Trophoblast cell (in vitro differentiated cells and primary cell): ENCODE measurements at regions not wholly inside any gene's neighbourhood (a gene's known extent, or its start where the extent isn't known, plus 50 kb on each side); places are given as distances from the start of the nearest gene placed in this dataset.
"Not testable (repeated sequence)": the region's sequence is repeated elsewhere in the genome, so short reads cannot be mapped to it uniquely, and the experiment has no call there.

Experiments used
- DNase-seq, 2 donors: peaks; one replicate each; pipeline ENCODE4 v3.0.0-alpha.2; 2016
- H2AFZ ChIP-seq: 2 replicates; pipeline ENCODE4 v1.6.1; 2013; ENCODE audit warnings: low read length, moderate library complexity, mild to moderate bottlenecking; ENCODE audit not compliant: insufficient read depth, poor library complexity
- H2AK5ac ChIP-seq: 2 replicates; pipeline ENCODE4 v1.6.1; 2013; ENCODE audit warnings: mild to moderate bottlenecking, low read length
- H2BK120ac ChIP-seq: 2 replicates; pipeline ENCODE4 v1.6.1; 2013; ENCODE audit warnings: low read length, mild to moderate bottlenecking, moderate library complexity; ENCODE audit not compliant: insufficient read depth, poor library complexity
- H2BK12ac ChIP-seq: 2 replicates; pipeline ENCODE4 v1.6.1; 2013; ENCODE audit warnings: mild to moderate bottlenecking, low read length, moderate library complexity
- H2BK5ac ChIP-seq: 2 replicates; pipeline ENCODE4 v1.6.1; 2013; ENCODE audit warnings: low read length, low read depth, moderate library complexity, mild to moderate bottlenecking; ENCODE audit not compliant: poor library complexity
- H3K14ac ChIP-seq: 2 replicates; pipeline ENCODE4 v1.6.1; 2013; ENCODE audit warnings: mild to moderate bottlenecking, low read length
- H3K18ac ChIP-seq: 2 replicates; pipeline ENCODE4 v1.6.1; 2013; ENCODE audit warnings: mild to moderate bottlenecking, low read length
- H3K23ac ChIP-seq: 2 replicates; pipeline ENCODE4 v1.6.1; 2013; ENCODE audit warnings: low read length
- H3K27ac ChIP-seq: 2 replicates; pipeline ENCODE4 v1.5.1; 2013; ENCODE audit warnings: low read depth, mild to moderate bottlenecking, inconsistent platforms, low read length, moderate library complexity
- H3K27me3 ChIP-seq: 2 replicates; pipeline ENCODE4 v1.6.1; 2013; ENCODE audit warnings: inconsistent platforms, mild to moderate bottlenecking, low read length, moderate library complexity; ENCODE audit not compliant: insufficient read depth
- H3K36me3 ChIP-seq, 2 experiments: 1 replicate in 1 of 2; 2 replicates in 1 of 2; pipeline ENCODE4 v1.6.1; 2013; ENCODE audit warnings: low read length in 2 of 2, mild to moderate bottlenecking in 2 of 2, moderate library complexity in 1 of 2; ENCODE audit not compliant: insufficient read depth in 2 of 2, control insufficient read depth in 1 of 2
- H3K4ac ChIP-seq: 2 replicates; pipeline ENCODE4 v1.6.1; 2013; ENCODE audit warnings: low read depth, mild to moderate bottlenecking, low read length, moderate library complexity
- H3K4me1 ChIP-seq, 2 experiments: 1 replicate in 1 of 2; 2 replicates in 1 of 2; pipeline ENCODE4 v1.6.1; 2013; ENCODE audit warnings: low read length in 2 of 2, mild to moderate bottlenecking in 2 of 2, moderate library complexity in 1 of 2; ENCODE audit not compliant: insufficient read depth in 2 of 2, control insufficient read depth in 1 of 2
- H3K4me2 ChIP-seq: 2 replicates; pipeline ENCODE4 v1.6.1; 2013; ENCODE audit warnings: inconsistent platforms, mild to moderate bottlenecking, low read length, moderate library complexity
- H3K4me3 ChIP-seq: 2 replicates; pipeline ENCODE4 v1.5.1; 2013; ENCODE audit warnings: mild to moderate bottlenecking, low read depth, low read length, inconsistent platforms
- H3K79me1 ChIP-seq: one replicate; pipeline ENCODE4 v1.6.1; 2013; ENCODE audit warnings: low read length
- H3K79me2 ChIP-seq: 2 replicates; pipeline ENCODE4 v1.6.1; 2013; ENCODE audit warnings: low read length, mild to moderate bottlenecking; ENCODE audit not compliant: control insufficient read depth, insufficient read depth, poor library complexity
- H3K9ac ChIP-seq: 2 replicates; pipeline ENCODE4 v1.6.1; 2013; ENCODE audit warnings: mild to moderate bottlenecking, low read length
- H3K9me3 ChIP-seq: 2 replicates; pipeline ENCODE4 v1.6.1; 2013; ENCODE audit warnings: low read depth, mild to moderate bottlenecking, control low read depth, inconsistent platforms, low read length; ENCODE audit not compliant: insufficient read depth
- H4K12ac ChIP-seq: 2 replicates; pipeline ENCODE4 v1.6.1; 2013; ENCODE audit warnings: low read depth, mild to moderate bottlenecking, low read length, moderate library complexity
- H4K8ac ChIP-seq: 2 replicates; pipeline ENCODE4 v1.6.1; 2013; ENCODE audit warnings: low read depth, mild to moderate bottlenecking, low read length, moderate library complexity
- H4K91ac ChIP-seq: one replicate; pipeline ENCODE4 v1.6.1; 2013; ENCODE audit warnings: low read depth, mild to moderate bottlenecking, low read length, moderate library complexity
- WGBS: extraction: QIAGEN DNeasy Blood & Tissue Kit; methylation state at CpG from one replicate; pipeline ENCODE4 v1.1.7; 2013; ENCODE audit warnings: missing lambda C conversion rate; ENCODE audit not compliant: insufficient read length, insufficient coverage; ENCODE audit errors: extremely low coverage; 5-methylcytosine and 5-hydroxymethylcytosine counted together

DNA sequence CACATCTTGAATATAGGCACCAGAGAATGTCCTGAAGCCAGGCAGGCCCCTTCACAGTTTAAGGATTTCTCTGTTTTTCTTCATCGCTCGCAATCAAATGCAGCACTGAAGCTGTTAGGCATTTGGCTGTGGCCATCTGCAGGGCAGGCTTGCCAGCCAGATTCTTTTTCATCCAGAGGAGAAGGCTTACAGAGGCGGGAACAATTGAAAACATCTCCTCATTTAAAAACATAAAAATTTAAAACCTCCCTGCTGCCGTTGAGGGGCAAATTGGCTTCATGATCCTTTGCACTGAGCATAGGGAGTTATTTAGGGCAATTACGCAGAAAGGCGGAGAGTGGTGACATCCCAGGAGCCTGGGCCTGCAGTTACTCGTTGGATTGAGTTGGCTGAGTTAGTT is 500.0 kb downstream of the TYW1 start:
- H3K9ac ChIP-seq, result no peak overlapping the region
- H2AK5ac ChIP-seq, result no peak overlapping the region
- no peaks in the 10 kb centered on the region for H3K79me2 ChIP-seq
- no peaks in the 10 kb centered on the region for H3K27me3 ChIP-seq
- no peak overlapping the region for H2BK120ac ChIP-seq
- no peak overlapping the region for H4K91ac ChIP-seq
- no peak for DNase-seq
- H3K36me3 ChIP-seq, result no peaks in the 10 kb centered on the region
- no peak overlapping the region for H3K14ac ChIP-seq
- no peak overlapping the region for H3K4me2 ChIP-seq
- no peak overlapping the region for H3K4ac ChIP-seq
- H3K9me3 ChIP-seq, result peaks cover 3% of the 10 kb centered on the region
- H3K18ac ChIP-seq, result no peak overlapping the region
- H2BK5ac ChIP-seq, result no peak overlapping the region
- no CpG with 5 or more reads among the region's 7 CpGs for WGBS
- H2BK12ac ChIP-seq, result no peak overlapping the region
- no peak overlapping the region for H3K27ac ChIP-seq
- no peaks in the 10 kb centered on the region for H3K4me1 ChIP-seq
- no peak overlapping the region for H3K4me3 ChIP-seq
- no peak overlapping the region for H4K12ac ChIP-seq
- no peak overlapping the region for H3K23ac ChIP-seq
- H4K8ac ChIP-seq, result no peak overlapping the region
- no peaks in the 10 kb centered on the region for H3K79me1 ChIP-seq
- no peak overlapping the region for H2AFZ ChIP-seq

DNA sequence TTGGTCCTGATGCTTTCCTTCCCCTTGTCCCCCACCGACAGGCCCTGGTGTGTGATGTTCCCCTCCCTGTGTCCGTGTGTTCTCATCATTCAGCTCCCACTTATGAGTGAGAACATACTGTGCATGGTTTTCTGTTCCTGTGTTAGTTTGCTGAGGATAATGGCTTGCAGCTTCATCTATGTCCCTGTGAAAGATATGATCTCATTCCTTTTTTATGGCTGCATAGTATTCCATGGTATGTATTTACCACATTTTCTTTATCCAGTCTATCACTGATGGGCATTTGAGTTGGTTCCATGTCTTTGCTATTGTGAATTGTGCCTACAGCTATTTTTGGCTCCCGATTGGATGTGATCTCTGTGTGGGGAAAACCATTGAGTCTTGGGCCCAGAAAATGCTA is 501.3 kb downstream of the TYW1 start:
- not testable (repeated sequence) for H2BK120ac ChIP-seq, H2BK12ac ChIP-seq, H3K9me3 ChIP-seq, H2AK5ac ChIP-seq, H3K18ac ChIP-seq, DNase-seq, H3K4me2 ChIP-seq, H3K27me3 ChIP-seq, H3K23ac ChIP-seq, H3K79me1 ChIP-seq, H3K4me1 ChIP-seq, H3K9ac ChIP-seq, H3K36me3 ChIP-seq, H4K91ac ChIP-seq, H3K4ac ChIP-seq, H3K27ac ChIP-seq, H3K79me2 ChIP-seq, H3K14ac ChIP-seq, H3K4me3 ChIP-seq, H2AFZ ChIP-seq, H4K8ac ChIP-seq, H4K12ac ChIP-seq, H2BK5ac ChIP-seq
- WGBS, result no CpG with 5 or more reads among the region's 3 CpGs

DNA sequence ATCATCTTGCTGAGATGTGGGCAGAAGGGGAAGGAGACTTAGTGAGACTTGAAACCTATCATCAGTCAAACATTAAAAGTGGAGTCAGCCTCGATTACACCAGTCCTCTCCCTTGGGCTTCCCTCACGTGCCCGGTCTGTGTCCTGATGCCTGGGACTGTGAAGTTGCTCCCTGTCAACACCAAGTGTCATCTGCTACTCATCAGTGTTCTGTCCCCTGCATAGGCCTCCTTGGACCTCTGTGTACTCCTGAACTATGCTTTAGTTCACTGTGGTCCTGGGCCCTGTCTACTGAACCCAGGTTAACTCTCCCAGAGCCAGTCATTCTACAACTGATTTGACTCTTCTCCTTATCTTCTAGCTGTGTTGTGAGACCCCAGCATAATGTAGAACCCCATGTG is 506.3 kb downstream of the TYW1 start:
- whole genome bisulfite sequencing, result no CpG with 5 or more reads among the region's 3 CpGs
- no peaks in the 10 kb centered on the region for H3K79me2 ChIP-seq
- H3K14ac ChIP-seq, result no peak overlapping the region

DNA sequence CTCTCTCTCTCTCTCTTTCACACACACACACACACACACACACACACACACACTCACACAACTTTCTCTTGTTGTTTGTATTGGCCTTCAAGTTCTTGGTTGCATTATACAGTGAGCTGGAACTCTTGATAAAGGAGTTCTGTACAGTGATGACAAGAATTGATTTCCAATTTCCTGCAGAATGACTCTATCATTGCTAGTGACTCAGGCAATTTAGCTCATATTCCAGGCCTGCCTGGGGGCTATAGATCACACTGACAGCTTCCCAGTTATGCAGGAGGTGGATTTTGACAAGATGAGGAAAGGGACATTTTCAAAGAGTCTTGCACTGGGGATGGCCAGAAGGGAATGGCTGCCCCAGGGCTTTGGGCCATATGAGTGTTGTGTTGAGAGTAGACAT is 508.8 kb downstream of the TYW1 start:
- Histone ChIP-seq H3K14ac (no peak overlapping the region), H4K91ac (no peak overlapping the region), H2BK5ac (no peak overlapping the region), H3K9me3 (peaks cover 5% of the 10 kb centered on the region), H2BK120ac (no peak overlapping the region), H2AFZ (no peak overlapping the region), H3K9ac (no peak overlapping the region), H3K79me1 (no peaks in the 10 kb centered on the region), H3K27me3 (no peaks in the 10 kb centered on the region), H4K8ac (no peak overlapping the region), H2AK5ac (no peak overlapping the region), H3K79me2 (no peaks in the 10 kb centered on the region), H3K23ac (no peak overlapping the region), H3K4me1 (no peaks in the 10 kb centered on the region), H3K27ac (no peak overlapping the region), H3K4me2 (no peak overlapping the region), H3K4ac (no peak overlapping the region), H3K18ac (no peak overlapping the region), H3K36me3 (no peaks in the 10 kb centered on the region), H3K4me3 (no peak overlapping the region), H2BK12ac (no peak overlapping the region), H4K12ac (no peak overlapping the region)
- no peak for DNase-seq

More for the DNA sequence above, 506.3 kb downstream of the TYW1 start:
- no peak overlapping the region for H4K12ac ChIP-seq
- H3K27me3 ChIP-seq, result no peaks in the 10 kb centered on the region
- no peak overlapping the region for H2BK12ac ChIP-seq
- H2AK5ac ChIP-seq, result no peak overlapping the region
- H3K4me2 ChIP-seq, result no peak overlapping the region
- H3K4ac ChIP-seq, result no peak overlapping the region
- H3K18ac ChIP-seq, result no peak overlapping the region
- no peaks in the 10 kb centered on the region for H3K4me1 ChIP-seq
- H3K36me3 ChIP-seq, result no peaks in the 10 kb centered on the region
- H3K27ac ChIP-seq, result no peak overlapping the region
- H3K79me1 ChIP-seq, result no peaks in the 10 kb centered on the region
- H3K9me3 ChIP-seq, result peaks cover 5% of the 10 kb centered on the region
- no peak overlapping the region for H2BK120ac ChIP-seq
- no peak overlapping the region for H3K23ac ChIP-seq
- H4K8ac ChIP-seq, result no peak overlapping the region
- no peak overlapping the region for H3K4me3 ChIP-seq
- H4K91ac ChIP-seq, result no peak overlapping the region
- no peak overlapping the region for H2AFZ ChIP-seq
- no peak for DNase-seq
- H3K9ac ChIP-seq, result no peak overlapping the region
- H2BK5ac ChIP-seq, result no peak overlapping the region

DNA sequence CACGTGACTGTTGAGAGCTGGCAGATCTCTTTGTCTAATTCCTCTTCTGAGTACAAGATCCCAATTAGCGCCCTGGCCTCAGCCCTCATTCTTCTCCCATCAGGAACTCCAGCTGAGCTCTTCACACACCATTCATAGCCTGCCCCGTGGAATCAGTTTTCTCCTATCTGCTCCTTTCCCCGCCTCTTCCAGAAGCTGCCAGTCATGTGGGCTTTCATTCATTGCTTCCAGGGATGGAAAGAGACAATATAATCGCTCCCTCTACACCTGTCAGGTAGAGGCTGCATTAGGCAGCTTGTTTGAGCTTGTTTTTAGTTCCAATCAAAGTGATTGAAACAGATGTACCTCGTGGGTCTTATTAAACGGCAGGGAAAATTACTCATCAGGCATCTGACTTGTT is 515.8 kb downstream of the TYW1 start:
- no peaks in the 10 kb centered on the region for H3K4me1 ChIP-seq
- H4K12ac ChIP-seq, result no peak overlapping the region
- H3K27me3 ChIP-seq, result no peaks in the 10 kb centered on the region
- H3K79me2 ChIP-seq, result no peaks in the 10 kb centered on the region
- no peak overlapping the region for H2AK5ac ChIP-seq
- no peak overlapping the region for H3K4me3 ChIP-seq
- no peak overlapping the region for H4K8ac ChIP-seq
- no peak overlapping the region for H3K9ac ChIP-seq
- H2AFZ ChIP-seq, result no peak overlapping the region
- no peaks in the 10 kb centered on the region for H3K79me1 ChIP-seq
- no peak overlapping the region for H3K14ac ChIP-seq
- H3K4ac ChIP-seq, result no peak overlapping the region
- H2BK12ac ChIP-seq, result no peak overlapping the region
- no peak overlapping the region for H3K23ac ChIP-seq
- WGBS, result no CpG with 5 or more reads among the region's 7 CpGs
- DNase-seq, result no peak
- no peak overlapping the region for H3K27ac ChIP-seq
- H3K36me3 ChIP-seq, result no peaks in the 10 kb centered on the region
- H2BK5ac ChIP-seq, result no peak overlapping the region
- H4K91ac ChIP-seq, result no peak overlapping the region
- H3K9me3 ChIP-seq, result no peaks in the 10 kb centered on the region
- H2BK120ac ChIP-seq, result no peak overlapping the region
- H3K18ac ChIP-seq, result no peak overlapping the region
- H3K4me2 ChIP-seq, result no peak overlapping the region
